ENCODE measurements at regions not wholly inside any gene's neighbourhood (a gene's known extent, or its start where the extent isn't known, plus 50 kb on each side); places are given as distances from the start of the nearest gene placed in this dataset.
A peak's percentile ranks its signal among the peaks of the same experiment; 100 is the strongest.
"Not testable (repeated sequence)": the region's sequence is repeated elsewhere in the genome, so short reads cannot be mapped to it uniquely, and the experiment has no call there.

GRCh38 chr5:163887854-163888253 lies 382.4 kb downstream of the MAT2B start:
- no peak for DNase-seq

- no peak for DNase-seq
Measured at GRCh38 chr5:163888366-163888765, 382.9 kb downstream of the MAT2B start.

GRCh38 chr5:163889369-163889768 lies 383.9 kb downstream of the MAT2B start:
- DNase-seq, result no peak

- no peak for DNase-seq
Measured at GRCh38 chr5:163890261-163890660, 384.8 kb downstream of the MAT2B start.

- no peak for DNase-seq
Measured at GRCh38 chr5:163893281-163893680, 387.9 kb downstream of the MAT2B start.

- no peak for DNase-seq
Measured at GRCh38 chr5:163894645-163895044, 389.2 kb downstream of the MAT2B start.

- DNase-seq, result no peak
Measured at GRCh38 chr5:163898873-163899272, 393.5 kb downstream of the MAT2B start.

- not testable (repeated sequence) for DNase-seq
Measured at GRCh38 chr5:163907783-163908182, 402.4 kb downstream of the MAT2B start.

- no peak for DNase-seq
Measured at GRCh38 chr5:163908253-163908652, 402.8 kb downstream of the MAT2B start.

GRCh38 chr5:163910226-163910625 lies 404.8 kb downstream of the MAT2B start:
- DNase-seq, result no peak

- DNase-seq, result no peak
Measured at GRCh38 chr5:163912046-163912445, 406.6 kb downstream of the MAT2B start.

- no peak for DNase-seq
Measured at GRCh38 chr5:163913548-163913947, 408.1 kb downstream of the MAT2B start.

- DNase-seq, result no peak
Measured at GRCh38 chr5:163914910-163915309, 409.5 kb downstream of the MAT2B start.

- DNase-seq, result no peak
Measured at GRCh38 chr5:163915481-163915961, 410.1 kb downstream of the MAT2B start.

GRCh38 chr5:163916376-163916775 lies 411.0 kb downstream of the MAT2B start:
- DNase-seq, result no peak

GRCh38 chr5:163916861-163917260 lies 411.4 kb downstream of the MAT2B start:
- DNase-seq, result no peak

GRCh38 chr5:163917747-163918146 lies 412.3 kb downstream of the MAT2B start:
- DNase-seq, result no peak

GRCh38 chr5:163934990-163935389 lies 429.6 kb downstream of the MAT2B start:
- DNase-seq, result not testable (repeated sequence)

GRCh38 chr5:163938595-163938994 lies 433.2 kb downstream of the MAT2B start:
- no peak for DNase-seq

GRCh38 chr5:163941079-163941478 lies 435.7 kb downstream of the MAT2B start:
- no peak for DNase-seq

- DNase-seq, result peak; percentile 43
Measured at GRCh38 chr5:163943546-163943945, 438.1 kb downstream of the MAT2B start.

GRCh38 chr5:163944738-163945137 lies 439.3 kb downstream of the MAT2B start:
- no peak for DNase-seq

GRCh38 chr5:163947848-163948666 lies 442.6 kb downstream of the MAT2B start:
- no peak for DNase-seq

GRCh38 chr5:163950248-163950647 lies 444.8 kb downstream of the MAT2B start:
- no peak for DNase-seq
